ENCODE measurements at regions not wholly inside any gene's neighbourhood (a gene's known extent, or its start where the extent isn't known, plus 50 kb on each side); places are given as distances from the start of the nearest gene placed in this dataset.
"Not testable (repeated sequence)": the region's sequence is repeated elsewhere in the genome, so short reads cannot be mapped to it uniquely, and the experiment has no call there.

DNA sequence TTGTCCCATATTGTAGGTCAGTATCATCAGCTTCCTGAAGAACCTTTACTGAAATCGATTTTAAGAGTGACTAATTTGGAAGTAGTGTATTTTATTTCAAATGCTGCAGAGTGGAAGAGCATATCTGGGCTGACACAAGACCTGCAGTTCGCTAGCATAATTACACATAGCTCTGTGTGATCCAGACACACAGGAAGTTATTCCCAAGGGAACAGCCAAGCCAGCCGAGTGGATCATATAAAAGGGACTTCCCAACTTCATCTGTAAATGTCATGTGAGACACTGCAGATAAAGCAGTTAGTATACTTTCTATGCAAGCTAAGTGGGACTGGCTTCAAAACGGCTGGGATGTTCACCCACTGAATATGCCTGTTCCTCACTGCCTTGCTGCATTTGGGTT, 760.4 kb downstream of the SLITRK1 start:
- DNase-seq (ENCODE audit: low read depth, low spot score) = no peak

GRCh38 chr13:83117046-83117445, 765.2 kb downstream of the SLITRK1 start:
- DNase-seq (ENCODE audit: low read depth, low spot score) = no peak

DNA sequence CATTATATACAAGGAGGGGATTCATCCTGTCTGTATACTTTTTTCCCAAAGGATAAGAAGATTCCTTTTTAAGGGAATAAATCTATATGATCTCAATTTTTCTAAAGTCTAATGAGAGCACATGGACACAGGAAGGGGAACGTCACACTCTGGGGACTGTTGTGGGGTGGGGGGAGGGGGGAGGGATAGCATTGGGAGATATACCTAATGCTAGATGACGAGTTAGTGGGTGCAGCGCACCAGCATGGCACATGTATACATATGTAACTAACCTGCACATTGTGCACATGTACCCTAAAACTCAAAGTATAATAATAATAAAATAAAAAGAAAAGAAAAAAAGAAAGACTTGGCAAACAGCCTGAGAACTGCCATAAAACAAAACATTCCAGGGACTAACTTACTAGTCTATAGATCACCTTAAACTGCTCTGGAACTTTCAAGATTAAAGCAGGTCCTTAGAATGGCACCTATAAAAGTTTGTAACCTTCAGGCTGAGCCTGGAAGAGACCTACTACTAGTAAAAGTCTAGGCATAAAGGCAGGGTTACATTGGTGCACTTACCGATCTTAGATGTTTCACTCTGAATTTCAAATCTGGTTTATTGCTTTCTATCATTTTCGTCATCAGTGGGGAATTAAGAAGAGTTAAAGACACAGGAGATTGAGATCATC, 780.6 kb downstream of the SLITRK1 start:
- not testable (repeated sequence) for DNase-seq (ENCODE audit: low read depth, low spot score)

- no peak for DNase-seq (ENCODE audit: low read depth, low spot score)
These were observed 782.0 kb downstream of the SLITRK1 start for GRCh38 chr13:83100237-83100636.

DNA sequence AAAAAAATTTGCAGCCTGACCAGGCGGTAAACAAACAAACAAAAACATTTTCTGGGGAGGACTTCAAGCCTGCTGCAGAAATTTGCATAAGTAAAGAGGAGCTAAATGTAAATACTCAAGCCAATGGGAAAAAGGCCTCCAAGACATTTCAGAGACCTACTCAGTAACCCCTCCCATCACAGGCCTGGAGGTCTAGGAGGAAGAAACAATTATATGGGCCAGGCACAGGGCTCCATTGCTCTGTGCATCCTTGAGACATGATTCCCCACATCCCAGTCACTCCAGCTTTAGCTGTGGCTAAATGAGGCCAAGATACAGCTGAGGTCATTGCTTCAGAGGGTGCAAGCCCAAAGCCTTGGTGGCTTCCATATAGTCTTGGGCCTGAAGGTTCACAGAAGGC, 793.4 kb downstream of the SLITRK1 start:
- no peak for DNase-seq (ENCODE audit: low read depth, low spot score)

DNA sequence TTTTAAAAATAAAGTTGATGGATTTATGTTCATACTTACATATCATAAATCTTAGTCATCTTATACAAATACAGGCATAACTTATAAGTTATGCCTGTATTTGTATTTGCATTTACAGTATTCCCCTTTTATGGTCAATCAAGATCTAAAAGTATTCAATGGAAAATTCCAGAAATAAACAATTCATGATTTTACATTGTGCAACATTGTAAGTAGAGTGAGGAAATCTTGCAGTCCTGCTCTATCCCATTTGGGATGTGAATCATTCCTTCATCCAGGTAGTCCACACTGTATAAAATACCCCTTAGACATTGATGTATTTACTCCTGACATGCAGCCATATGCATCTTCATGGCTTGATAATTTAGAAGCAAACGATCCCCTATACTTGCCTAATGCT, 795.3 kb downstream of the SLITRK1 start:
- DNase-seq (ENCODE audit: low read depth, low spot score) = no peak

DNA sequence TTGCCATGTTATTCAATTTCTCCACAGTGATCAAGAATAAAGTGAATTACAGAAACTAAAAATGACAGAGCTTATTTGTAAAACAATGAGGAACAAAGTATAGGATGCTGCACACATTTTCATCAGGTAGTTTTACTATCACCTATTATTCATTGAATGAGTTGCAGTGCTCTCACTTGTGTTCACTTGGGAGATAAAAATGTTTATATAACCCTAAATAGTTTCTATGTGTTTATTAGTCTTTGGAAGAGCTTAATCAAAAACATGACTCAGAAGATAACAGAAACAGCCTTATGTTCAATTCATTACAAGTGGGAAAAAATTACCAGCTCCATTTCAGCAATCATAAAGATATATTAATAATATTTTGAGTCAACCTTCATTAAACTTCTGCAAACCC, 796.2 kb downstream of the SLITRK1 start:
- DNase-seq (ENCODE audit: low read depth, low spot score) = no peak

DNA sequence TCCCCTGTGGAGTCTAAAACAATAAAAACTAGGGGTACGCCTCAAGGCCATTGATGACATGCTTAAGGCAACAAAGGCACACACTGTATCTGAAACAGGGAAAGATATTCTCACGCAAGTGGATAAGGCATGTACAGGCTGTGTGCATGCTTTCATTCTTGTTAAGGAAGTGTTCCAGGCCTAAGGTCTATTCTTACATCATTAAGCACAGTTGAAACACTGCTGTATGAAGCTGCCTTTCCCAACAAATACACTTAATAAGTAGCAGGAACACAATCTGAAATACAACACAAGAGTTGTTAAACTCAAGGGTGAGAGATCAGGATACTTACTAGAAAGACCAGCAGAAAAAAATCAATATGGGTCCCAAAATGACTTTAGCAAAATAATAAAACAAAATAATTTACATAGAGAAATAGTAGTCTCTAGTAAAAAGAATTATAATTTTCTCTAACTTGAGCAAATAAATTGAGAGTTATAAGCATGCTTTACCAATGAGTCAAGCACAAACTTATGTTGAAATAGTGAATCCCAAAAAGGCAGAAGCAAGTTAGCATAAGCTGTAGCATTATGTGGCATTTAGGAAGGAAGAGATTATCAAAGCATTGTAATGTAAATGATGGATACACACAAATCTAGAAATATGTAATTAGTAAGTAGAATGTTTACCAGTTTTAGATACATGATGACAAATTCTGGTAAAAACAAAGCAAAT, 796.9 kb downstream of the SLITRK1 start:
- no peak for DNase-seq (ENCODE audit: low read depth, low spot score)

GRCh38 chr13:83077499-83077898, 804.8 kb downstream of the SLITRK1 start:
- DNase-seq (ENCODE audit: low read depth, low spot score) = no peak

GRCh38 chr13:83073930-83074329, 808.3 kb downstream of the SLITRK1 start:
- not testable (repeated sequence) for DNase-seq (ENCODE audit: low read depth, low spot score)

DNA sequence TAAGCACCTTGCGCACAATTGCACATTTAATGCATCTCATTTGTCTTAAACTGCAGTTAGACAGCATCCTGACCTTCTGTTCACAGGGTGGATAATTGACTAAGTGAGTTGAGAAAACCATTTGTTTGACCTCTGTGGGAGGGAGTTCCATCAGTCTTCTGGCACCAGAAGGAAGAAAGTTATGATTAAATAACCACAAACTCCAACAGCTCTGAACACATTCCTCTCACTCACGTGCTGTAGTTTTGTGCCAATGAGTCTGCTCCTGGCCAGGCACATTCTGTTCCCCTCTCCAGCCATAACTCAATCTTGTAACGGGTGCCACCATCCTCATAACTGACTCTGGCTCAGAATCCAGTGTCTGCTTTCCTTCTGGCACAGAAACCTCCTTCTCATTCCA, 817.2 kb downstream of the SLITRK1 start:
- no peak for DNase-seq (ENCODE audit: low read depth, low spot score)

- DNase-seq (ENCODE audit: low read depth, low spot score) = no peak
These were observed 825.2 kb downstream of the SLITRK1 start for GRCh38 chr13:83057119-83057518.

GRCh38 chr13:83056269-83056668, 826.0 kb downstream of the SLITRK1 start:
- no peak for DNase-seq (ENCODE audit: low read depth, low spot score)

GRCh38 chr13:83048419-83048818, 833.9 kb downstream of the SLITRK1 start:
- DNase-seq (ENCODE audit: low read depth, low spot score) = no peak

GRCh38 chr13:83024955-83025594, 857.2 kb downstream of the SLITRK1 start:
- DNase-seq (ENCODE audit: low read depth, low spot score) = no peak

GRCh38 chr13:83024232-83024631, 858.0 kb downstream of the SLITRK1 start:
- no peak for DNase-seq (ENCODE audit: low read depth, low spot score)

- no peak for DNase-seq (ENCODE audit: low read depth, low spot score)
These were observed 862.3 kb downstream of the SLITRK1 start for GRCh38 chr13:83019986-83020385.

DNA sequence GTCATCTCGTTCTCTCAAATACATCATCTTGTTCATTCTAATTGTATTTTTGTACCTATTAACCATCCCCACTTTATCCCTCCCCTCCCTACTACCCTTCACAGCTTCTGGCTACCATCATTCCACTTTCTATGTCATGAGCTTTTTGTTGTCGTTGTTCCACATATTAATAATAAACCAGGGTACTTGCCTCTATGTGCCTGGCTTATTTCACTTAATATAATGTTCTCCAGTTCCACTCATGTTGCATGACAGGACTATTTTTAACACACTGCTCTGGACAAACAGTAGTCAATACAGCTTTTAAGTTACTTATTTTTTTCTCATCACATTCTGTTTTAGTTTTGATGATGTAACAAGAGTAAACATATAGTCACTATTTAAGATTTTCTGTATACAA, 872.3 kb downstream of the SLITRK1 start:
- no peak for DNase-seq (ENCODE audit: low read depth, low spot score)

DNA sequence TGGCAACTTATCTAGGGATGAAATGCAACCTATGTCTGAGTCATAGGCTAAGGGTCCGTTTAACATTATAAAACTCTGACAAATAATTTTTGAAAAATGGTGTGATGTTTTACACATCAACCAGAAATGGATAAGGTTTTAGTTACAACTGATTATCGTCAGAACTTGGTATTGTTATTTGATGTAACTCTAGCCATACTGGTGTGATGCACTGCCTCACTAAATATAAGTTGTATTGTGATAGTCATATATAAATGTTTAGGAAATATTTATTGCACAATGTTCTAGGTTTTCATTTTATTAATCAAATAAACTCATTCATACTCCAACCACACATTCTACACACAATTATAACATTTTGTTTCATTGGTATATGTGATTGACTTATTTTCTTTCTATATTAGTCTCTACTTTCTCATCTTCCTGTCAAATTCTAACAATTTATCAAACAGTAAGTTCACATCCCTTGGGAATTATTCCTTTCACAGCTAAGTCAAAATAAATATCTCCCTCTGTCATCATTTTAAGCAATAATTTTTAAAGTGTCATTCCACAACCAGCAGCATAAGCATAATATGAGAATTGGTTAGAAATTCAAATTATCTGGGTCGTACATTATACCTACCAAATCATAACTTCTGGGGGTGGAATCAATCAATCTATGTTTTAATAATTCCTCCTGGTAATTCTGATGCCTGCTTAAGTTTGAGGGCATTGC, 873.9 kb downstream of the SLITRK1 start:
- no peak for DNase-seq (ENCODE audit: low read depth, low spot score)

GRCh38 chr13:83007226-83007625, 875.0 kb downstream of the SLITRK1 start:
- no peak for DNase-seq (ENCODE audit: low read depth, low spot score)

GRCh38 chr13:83003185-83003584, 879.1 kb downstream of the SLITRK1 start:
- no peak for DNase-seq (ENCODE audit: low read depth, low spot score)

- no peak for DNase-seq (ENCODE audit: low read depth, low spot score)
These were observed 888.9 kb downstream of the SLITRK1 start for GRCh38 chr13:82993417-82993816.
